GM19324 (cell line): ENCODE measurements at regions not wholly inside any gene's neighbourhood (a gene's known extent, or its start where the extent isn't known, plus 50 kb on each side); places are given as distances from the start of the nearest gene placed in this dataset.

ENCODE experiments used
- ATAC-seq: cut with Tn5 transposase; IDR thresholded peaks from one replicate; pipeline ENCODE4 v1.9.1; 2021; ENCODE audit warnings: mild to moderate bottlenecking, moderate library complexity; ENCODE audit not compliant: unreplicated experiment, low FRiP score

DNA sequence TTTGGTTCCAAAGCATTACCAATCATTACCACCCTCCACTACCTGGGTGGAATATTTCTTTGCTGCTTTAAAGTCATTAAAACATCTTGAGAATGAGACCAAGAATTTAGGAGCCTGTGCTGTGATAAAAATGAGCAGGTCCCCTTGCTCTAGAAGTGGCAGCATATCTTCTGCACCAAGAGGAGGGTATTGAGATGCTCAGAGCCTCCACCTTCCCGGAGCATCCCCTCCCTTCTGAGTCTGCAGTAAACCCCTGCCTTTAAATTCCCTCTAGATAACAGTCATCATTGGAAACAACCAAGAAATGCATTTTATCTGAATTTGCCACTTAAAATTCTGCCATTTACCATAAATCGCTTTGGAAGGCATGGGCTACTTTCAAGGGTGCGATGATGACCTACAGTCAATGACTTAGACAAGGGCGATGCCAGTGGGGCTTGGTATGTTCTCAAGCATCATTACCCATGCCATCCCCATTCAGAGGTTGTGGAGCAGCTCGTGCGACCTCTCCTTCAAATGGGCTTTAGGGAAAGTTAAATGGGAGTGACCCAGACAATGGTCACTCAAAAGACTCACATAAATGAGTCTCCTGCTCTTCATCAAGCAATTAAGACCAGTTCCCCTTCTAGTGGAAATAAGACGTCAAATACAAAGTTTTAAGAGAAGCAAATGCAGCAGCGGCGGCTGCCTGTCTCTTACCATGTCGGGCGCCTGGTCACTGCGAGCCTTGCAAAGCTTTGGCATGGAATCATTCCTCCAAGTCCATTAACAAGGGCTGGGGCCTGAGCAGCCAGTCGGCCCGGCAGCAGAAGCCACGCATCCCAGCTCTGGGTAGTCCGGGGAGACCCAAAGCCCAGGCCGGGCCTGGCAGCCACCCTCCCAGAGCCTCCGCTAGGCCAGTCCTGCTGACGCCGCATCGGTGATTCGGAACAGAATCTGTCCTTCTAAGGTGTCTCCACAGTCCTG lies 334.5 kb downstream of the TMEM121 start:
- no peak for ATAC-seq

DNA sequence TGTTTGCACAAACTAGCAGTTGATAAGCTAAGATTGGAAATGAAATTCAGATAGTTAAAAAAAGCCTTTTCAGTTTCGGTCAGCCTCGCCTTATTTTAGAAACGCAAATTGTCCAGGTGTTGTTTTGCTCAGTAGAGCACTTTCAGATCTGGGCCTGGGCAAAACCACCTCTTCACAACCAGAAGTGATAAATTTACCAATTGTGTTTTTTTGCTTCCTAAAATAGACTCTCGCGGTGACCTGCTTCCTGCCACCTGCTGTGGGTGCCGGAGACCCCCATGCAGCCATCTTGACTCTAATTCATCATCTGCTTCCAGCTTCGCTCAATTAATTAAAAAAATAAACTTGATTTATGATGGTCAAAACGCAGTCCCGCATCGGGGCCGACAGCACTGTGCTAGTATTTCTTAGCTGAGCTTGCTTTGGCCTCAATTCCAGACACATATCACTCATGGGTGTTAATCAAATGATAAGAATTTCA lies 335.6 kb downstream of the TMEM121 start:
- ATAC-seq = peak; percentile 35

DNA sequence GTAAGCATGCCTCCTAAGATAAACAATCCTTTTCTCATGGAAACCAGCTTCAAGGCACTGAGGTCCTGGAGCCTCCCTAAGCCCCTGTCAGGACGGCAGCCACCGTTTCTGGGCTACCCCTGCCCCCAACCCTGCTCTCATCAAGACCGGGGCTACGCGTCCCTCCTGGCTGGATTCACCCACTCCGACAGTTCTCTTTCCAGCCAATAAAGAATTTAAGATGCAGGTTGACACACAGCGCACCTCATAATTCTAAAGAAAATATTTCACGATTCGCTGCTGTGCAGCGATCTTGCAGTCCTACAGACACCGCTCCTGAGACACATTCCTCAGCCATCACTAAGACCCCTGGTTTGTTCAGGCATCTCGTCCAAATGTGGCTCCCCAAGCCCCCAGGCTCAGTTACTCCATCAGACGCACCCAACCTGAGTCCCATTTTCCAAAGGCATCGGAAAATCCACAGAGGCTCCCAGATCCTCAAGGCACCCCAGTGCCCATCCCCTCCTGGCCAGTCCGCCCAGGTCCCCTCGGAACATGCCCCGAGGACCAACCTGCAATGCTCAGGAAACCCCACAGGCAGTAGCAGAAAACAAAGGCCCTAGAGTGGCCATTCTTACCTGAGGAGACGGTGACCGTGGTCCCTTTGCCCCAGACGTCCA lies 336.3 kb downstream of the TMEM121 start:
- no peak for ATAC-seq

DNA sequence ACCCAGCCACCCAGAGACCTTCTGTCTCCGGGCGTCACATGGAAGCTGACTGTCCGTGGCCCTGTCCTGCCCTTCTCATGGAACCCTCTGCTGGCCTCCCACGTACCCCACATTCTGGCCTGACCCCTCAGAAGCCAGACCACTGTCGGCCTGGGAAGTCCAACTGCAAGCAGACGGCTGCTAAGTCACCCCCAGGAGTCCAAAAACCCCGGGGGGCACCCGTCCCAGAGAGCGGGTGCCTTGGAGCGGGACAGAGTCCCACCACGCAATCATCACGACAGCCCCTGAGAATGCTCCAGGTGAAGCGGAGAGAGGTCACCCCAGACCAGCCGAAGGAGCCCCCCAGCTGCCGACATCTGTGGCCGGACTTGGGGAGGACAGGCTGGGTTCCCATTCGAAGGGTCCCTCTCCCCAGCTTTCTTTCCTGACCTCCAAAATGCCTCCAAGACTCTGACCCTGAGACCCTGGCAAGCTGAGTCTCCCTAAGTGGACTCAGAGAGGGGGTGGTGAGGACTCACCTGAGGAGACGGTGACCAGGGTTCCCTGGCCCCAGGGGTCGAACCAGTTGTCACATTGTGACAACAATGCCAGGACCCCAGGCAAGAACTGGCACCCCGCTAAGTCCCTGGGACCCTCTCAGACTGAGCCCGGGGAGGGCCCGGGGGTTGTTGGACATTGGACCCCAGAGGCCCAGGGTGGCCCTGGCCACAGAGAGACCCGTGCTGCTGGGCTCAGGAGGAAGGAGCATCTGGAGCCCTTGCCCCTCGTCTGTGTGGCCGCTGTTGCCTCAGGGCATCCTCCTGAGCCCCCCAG lies 337.1 kb downstream of the TMEM121 start:
- ATAC-seq = no peak

DNA sequence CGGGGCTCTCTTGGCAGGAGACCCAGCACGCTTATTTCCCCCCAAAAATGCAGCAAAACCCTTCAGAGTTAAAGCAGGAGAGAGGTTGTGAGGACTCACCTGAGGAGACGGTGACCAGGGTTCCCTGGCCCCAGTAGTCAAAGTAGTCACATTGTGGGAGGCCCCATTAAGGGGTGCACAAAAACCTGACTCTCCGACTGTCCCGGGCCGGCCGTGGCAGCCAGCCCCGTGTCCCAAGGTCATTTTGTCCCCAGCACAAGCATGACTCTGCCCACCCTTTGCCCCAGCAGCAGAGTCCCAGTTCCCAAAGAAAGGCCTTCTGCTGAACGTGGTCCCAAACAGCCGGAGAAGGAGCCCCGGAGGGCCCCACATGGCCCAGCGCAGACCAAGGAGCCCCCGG lies 337.7 kb downstream of the TMEM121 start:
- ATAC-seq = no peak

DNA sequence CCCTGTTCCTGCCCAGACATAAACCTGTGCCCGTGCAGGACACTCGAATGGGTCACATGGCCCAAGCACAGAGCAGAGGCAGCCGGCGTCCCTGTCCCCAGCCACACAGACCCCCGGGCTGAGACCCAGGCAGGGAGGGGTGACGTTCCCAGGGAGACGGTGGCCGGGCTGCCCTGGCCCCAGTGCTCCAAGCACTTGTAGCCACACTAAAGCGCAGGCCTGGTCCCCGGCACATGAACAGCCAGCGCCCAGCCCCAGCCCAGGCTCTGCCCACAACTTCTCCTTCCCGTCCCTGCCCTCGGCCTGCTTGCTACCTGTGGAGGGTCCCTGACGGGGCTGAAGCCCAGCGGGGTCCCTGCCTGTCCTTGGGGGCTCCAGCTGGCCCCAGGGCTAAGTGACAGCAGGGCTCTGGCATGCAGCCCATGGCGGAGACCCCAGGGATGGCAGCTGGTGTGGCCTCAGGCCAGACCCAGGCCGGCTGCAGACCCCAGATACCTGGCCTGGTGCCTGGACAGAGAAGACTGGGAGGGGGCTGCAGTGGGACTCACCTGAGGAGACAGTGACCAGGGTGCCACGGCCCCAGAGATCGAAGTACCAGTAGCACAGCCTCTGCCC lies 338.4 kb downstream of the TMEM121 start:
- ATAC-seq = no peak

DNA sequence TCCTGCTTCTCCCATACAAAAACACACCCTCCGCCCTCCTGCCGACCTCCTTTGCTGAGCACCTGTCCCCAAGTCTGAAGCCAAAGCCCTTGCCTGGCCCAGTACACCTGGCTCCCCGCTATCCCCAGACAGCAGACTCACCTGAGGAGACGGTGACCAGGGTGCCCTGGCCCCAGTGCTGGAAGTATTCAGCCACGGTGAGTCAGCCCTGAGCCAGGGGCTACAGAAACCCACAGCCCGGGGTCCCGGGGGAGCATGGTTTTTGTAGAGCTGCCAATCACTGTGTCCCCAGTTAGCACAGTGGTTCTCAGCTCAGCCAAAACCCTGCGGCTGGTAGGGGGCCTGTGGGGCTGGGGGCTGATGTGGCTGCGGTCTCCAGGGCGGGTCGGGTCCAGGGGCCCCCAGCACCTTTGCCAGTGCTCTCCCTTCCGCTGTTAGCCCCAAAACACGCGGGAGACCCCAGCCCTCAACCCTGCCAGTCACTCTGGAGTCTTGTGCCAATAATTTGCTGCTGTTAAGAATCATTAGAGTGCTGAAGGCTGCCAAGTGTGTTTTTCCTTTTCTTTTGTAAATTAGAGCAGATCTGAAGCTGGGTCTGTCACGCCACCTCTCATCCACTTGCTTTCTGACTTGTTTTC lies 339.0 kb downstream of the TMEM121 start:
- ATAC-seq = no peak

DNA sequence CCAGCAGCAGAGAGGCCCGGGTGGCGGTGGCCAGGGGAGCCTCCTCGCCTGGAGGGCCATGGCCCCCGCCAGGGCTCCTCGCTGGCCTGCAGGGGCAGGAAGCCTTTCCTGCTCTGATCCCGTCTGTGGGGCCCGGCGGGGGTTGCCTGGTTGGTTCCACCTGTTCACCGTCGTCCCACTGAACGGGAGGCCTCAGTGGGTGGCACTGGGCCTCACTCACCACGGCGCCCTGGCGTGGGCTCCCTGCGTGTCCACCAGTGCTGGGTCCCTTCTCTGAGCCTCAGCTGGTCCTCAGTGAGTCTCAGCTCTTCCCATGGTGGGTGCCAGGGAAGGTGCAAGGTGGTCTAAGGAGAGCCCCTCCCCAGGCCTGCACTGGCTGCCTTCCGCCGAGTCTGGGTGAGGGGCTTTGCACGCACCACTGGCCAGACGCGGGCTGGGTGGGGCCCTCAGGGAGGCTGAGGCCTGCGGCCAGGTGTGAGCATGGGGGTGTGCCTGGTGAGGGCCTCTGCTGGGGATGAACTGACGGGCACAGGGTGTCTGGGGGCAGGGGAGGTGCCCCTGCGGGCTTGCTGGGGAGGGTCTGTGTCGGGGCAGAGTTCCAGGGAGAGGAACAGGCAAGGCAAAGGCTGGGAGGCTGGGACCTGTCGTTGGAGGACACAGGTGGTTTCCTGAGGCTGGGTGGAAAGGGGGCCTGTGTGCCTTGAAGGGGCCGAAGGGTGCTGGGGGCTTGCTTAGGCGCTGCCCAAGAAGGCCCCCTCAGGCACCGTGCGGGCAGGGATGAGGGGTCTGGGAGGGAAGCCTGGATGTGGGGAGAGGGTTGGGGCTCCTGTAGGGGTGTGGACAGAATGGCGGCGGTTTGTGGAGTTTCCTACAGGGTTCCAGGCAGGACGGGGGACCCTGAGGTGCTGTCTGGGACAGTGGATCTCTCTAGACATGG lies 339.8 kb downstream of the TMEM121 start:
- no peak for ATAC-seq

DNA sequence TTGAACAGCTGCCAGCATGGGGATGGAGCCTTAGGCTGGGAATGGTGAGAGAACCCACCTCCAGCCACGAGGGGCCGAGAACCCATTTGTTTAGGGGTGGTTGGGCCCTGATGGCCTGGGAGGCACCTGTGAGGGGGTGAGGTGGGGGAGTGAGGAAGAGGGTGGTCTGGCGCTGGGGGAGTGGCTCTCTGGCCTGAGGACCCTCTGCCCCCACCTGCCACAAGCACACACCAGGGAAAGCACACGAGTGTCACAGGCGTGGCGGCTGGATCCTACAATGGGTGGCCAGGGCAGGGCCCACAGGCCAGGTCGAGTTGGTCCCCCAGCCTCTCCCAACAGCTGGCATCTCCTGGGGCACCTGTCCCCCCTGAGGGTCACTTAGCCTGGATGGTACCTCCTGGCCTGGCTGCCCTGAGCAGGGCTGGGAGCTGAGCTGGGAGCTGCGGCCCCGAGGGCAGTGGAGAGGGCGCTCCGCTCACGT lies 340.5 kb downstream of the TMEM121 start:
- ATAC-seq = no peak

DNA sequence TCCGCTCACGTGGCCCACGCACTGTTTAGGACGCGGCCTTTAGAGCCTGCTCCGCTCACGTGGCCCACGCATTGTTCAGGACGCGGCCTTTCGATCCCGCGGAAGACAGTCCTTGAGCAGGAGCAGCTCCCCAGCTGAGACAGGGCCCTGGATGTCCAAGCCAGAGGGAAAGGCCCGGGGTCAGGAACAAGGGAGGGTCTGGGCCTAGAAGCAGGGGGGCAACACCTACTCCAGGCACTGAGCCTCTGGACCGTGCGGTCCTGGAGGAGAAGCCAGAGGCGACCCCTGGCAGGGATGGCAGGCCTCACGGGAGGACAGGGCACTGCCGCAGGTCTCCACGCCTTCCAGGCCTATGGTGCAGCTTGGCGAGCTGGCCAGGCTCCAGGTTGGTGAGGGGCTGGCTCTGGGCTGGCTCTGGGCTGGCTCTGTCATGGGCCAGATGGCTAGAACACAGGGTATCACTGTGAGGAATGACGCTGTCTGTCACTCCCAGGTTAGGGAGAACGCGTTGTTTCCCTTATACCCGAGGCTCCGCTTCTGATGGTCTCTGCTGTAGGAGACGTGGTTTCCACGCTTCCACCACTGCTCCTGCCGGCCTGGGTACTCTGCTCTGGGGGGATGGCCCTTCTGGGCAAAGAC lies 341.7 kb downstream of the TMEM121 start:
- no peak for ATAC-seq

DNA sequence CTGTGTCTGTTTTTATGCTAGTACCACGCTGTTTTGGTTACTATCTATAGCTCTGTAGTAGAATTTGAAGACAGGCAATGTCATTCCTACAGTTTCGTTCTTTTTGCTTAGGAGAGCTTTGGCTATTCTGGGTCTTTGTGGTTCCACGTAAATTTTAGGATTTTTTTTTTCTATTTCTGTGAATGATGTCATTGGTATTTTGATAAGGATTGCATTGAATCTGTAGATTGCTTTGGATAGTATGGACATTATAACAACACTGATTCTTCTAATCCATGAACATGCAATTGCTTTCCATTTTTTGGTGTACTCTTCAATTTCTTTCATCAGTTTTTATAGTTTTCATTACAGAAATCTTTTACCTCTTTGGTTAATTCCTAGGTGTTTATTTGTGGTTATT lies 345.2 kb downstream of the TMEM121 start:
- no peak for ATAC-seq

DNA sequence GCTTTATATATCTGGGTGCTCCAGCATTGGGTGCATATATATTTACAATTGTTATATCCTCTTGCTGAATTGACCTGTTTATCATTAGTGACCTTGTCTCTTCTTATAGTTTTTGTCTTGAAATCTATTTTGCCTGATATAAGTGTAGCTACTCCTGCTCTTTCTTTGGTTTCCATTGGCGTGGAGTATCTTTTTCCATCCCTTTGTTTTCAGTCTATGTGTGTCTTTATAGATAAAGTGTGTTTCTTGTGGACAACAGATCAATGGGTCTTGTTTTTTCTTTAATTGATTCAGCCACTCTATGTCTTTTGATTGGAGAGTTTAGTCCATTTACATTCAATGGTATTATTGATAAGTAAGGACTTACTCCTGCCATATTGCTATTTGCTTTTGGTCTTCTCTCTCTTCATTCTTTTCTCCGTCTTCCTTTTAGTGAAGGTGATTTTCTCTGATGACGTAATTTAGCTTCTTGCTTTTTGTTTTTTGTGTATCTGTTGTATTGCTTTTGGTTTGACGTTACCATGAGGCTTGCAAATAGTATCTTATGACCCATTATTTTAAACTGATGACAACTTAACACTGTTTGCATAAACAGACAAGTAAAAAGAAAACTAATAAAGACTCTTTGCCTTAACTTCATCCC lies 347.6 kb downstream of the TMEM121 start:
- no peak for ATAC-seq

DNA sequence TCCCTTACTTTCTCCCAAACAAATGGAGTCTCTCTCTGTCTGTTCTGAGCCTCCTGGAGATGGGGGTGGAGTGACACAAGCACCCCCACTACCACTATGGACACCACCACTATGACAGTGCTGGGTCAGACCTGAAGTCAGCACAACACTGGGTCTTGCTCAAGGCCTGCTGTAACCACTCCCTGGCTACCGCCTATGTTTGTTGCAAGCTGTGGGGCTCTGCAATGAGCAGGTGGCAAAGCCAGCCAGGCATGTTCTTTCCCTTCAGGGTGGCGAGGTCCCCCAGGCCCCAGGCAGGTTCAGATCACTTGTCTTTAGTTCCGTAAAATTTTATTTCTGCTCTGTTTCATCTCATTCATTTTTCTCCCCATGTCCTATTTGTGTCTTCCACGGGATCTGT lies 349.8 kb downstream of the TMEM121 start:
- no peak for ATAC-seq

DNA sequence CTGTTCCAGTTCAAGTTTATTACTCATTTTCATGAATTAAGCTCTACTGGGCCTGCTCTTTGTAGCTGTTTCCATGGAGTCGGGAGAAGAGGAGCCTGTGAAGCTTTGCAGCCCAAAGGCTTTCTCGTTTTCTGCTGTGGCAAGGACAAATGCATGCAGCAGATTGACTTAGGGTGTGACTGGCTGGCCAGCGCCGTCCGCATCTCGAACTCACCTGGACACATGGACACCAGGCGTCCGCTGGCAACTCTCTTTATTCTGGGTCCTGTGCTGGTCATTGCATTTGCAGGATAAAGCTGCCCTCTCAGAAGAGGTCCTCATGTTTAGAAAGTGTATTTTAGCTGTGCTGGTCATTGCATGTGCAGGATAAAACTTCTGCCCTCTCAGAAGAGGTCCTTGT lies 350.4 kb downstream of the TMEM121 start:
- ATAC-seq = no peak

DNA sequence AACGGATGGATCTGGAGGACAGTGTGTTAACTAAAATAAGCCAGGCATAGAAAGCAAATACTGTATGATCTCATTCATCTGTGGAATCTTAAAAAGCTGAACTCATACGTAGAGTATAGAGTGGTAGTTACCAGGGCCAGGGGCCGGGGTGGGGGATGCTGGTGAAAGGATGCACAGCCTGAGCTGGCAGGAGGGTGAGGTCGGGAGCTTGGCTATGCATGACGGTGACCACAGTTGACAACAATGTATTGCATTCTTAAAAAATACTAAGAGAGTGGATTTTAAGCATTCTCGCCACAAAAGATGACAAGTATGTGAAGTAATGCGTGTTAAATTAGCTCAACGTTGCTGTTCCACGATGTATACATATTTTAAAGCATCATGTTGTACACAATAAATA lies 351.3 kb downstream of the TMEM121 start:
- ATAC-seq = no peak

DNA sequence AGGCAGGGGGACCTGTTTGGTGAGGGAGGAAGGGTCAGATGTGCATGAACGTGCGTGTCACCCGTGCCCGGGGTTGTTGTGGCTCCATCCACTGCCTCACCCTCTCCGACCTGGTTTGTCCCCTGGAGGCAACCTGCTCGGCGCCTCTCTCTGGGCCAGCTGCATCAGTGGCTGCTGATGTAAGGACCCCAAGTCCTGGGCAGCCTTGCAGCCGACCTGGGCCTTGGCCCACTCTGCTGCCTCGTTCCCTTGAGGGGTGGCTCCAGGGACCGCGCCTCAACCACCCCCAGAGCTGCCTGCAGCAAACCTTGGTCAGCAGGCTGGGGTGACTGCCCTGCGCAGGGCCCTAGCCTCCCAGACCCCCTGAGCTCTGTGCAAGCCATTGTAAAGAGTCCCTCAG lies 351.7 kb downstream of the TMEM121 start:
- no peak for ATAC-seq

DNA sequence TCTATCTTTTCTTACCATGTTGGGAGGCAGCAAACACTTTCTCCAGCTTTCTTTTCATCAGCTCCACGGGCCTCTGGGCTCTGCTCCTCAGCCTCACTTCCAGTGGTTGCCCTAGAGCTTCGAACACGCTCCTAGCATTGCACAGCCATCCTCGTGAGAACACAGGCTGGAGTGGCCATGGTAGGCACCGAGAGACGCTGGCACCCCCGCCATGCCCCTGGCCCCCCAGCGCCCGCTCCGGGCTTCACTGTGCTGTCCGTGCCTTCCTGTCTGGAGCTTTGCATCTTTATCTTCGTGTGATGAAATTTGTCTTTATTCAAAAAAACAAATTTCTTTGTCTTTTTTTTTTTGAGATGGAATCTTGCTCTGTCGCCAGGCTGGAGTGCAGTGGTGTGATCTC lies 352.2 kb downstream of the TMEM121 start:
- ATAC-seq = no peak

DNA sequence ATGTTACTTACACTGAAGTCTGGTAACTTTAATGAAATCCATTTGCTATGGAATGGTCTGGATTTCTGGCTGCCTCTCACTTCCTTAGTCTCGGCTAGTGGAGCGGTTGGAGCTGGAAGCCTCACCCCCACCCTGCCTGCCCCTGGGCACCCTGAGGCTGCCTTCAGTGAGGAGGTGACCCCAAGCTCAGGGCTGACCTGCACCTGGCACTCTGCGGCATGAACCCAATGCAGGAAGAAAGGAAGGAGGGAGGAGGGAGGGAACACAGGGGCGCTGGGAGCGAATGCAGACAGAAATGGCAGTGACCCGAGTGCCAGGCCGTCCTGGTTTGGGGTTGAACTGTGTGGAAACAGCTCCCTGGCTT lies 353.1 kb downstream of the TMEM121 start:
- no peak for ATAC-seq
